Gastroesophageal sphincter (tissue), 4 donors: ENCODE measurements at regions not wholly inside any gene's neighbourhood (a gene's known extent, or its start where the extent isn't known, plus 50 kb on each side); places are given as distances from the start of the nearest gene placed in this dataset.

Experiments used
- ATAC-seq: fragments of 150-250 bp; one replicate; pipeline ENCODE4 v1.9.1; 2016; ENCODE audit warnings: mild to moderate bottlenecking, moderate library complexity
- H3K27ac ChIP-seq, 4 donors: fragments of 200-600 bp; sonication (generic) in 3 of 4; 1 replicate in 3 of 4; 2 replicates in 1 of 4; pipeline ENCODE4 v1.5.1; 2016 to 2019
- H3K27me3 ChIP-seq: fragments of 200-600 bp; sonication (generic); one replicate; pipeline ENCODE4 v1.5.1; 2019
- H3K36me3 ChIP-seq, 2 donors: fragments of 200-600 bp; sonication (generic); one replicate each; pipeline ENCODE4 v1.5.1; 2019; ENCODE audit warnings: control low read depth in 1 of 2
- H3K4me1 ChIP-seq, 3 donors: fragments of 200-600 bp; sonication (generic); 1 replicate in 2 of 3; 2 replicates in 1 of 3; pipeline ENCODE4 v1.5.1; 2016 to 2019; ENCODE audit warnings: control low read depth in 2 of 3
- H3K4me3 ChIP-seq, 2 donors: fragments of 200-600 bp; sonication (generic); one replicate each; pipeline ENCODE4 v1.5.1; 2019; ENCODE audit warnings: mild to moderate bottlenecking in 1 of 2, moderate library complexity in 1 of 2
- H3K9me3 ChIP-seq, 3 donors: fragments of 200-600 bp; sonication (generic); one replicate each; pipeline ENCODE4 v1.5.1; 2017 to 2019; ENCODE audit warnings: control low read depth in 2 of 3
- EP300 ChIP-seq: sonication (generic); formaldehyde crosslinking; IDR thresholded peaks from one replicate; pipeline ENCODE4 v1.6.1; 2017; ENCODE audit warnings: antibody characterized with exemption, mild to moderate bottlenecking
- POLR2A ChIP-seq, 2 donors: fragments of 450-650 bp; IDR thresholded peaks; one replicate each; pipeline ENCODE4 v1.6.1; 2017; ENCODE audit warnings: antibody characterized with exemption in 2 of 2, mild to moderate bottlenecking in 2 of 2, moderate library complexity in 1 of 2
- POLR2AphosphoS5 ChIP-seq: sonication (generic); formaldehyde crosslinking; IDR thresholded peaks from one replicate; pipeline ENCODE4 v1.6.1; 2017; ENCODE audit warnings: antibody characterized with exemption
- WGBS, 2 donors: methylation state at CpG; one replicate each; pipeline ENCODE4 v1.1.5; 2018; ENCODE audit warnings: low coverage in 1 of 2; 5-methylcytosine and 5-hydroxymethylcytosine counted together
- TF ChIP-seq, protein P1 (sequence below), 4 experiments: fragments of 200-600 bp in 2 of 4; fragments of 450-650 bp in 2 of 4; sonication (generic) in 1 of 4; IDR thresholded peaks; one replicate each; pipeline ENCODE4 v1.5.1; 2017 to 2019; ENCODE audit warnings: antibody characterized with exemption in 4 of 4, mild to moderate bottlenecking in 2 of 4, moderate library complexity in 2 of 4

- H3K9me3 ChIP-seq: no peaks in the 10 kb centered on the region
- no peak overlapping the region for H3K4me3 ChIP-seq
- H3K36me3 ChIP-seq: no peaks in the 10 kb centered on the region
- TF ChIP-seq, protein P1, sequence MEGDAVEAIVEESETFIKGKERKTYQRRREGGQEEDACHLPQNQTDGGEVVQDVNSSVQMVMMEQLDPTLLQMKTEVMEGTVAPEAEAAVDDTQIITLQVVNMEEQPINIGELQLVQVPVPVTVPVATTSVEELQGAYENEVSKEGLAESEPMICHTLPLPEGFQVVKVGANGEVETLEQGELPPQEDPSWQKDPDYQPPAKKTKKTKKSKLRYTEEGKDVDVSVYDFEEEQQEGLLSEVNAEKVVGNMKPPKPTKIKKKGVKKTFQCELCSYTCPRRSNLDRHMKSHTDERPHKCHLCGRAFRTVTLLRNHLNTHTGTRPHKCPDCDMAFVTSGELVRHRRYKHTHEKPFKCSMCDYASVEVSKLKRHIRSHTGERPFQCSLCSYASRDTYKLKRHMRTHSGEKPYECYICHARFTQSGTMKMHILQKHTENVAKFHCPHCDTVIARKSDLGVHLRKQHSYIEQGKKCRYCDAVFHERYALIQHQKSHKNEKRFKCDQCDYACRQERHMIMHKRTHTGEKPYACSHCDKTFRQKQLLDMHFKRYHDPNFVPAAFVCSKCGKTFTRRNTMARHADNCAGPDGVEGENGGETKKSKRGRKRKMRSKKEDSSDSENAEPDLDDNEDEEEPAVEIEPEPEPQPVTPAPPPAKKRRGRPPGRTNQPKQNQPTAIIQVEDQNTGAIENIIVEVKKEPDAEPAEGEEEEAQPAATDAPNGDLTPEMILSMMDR (IDR thresholded peaks at IDR 0.05): no peak
- TF ChIP-seq POLR2A (IDR thresholded peaks at IDR 0.05) (no peak), EP300 (no peak), POLR2AphosphoS5 (no peak)
- no peak overlapping the region for H3K27ac ChIP-seq
- no peaks in the 10 kb centered on the region for H3K27me3 ChIP-seq
- no peak for ATAC-seq
- no peaks in the 10 kb centered on the region for H3K4me1 ChIP-seq
- WGBS, 2 donors: 100% methylated on average over 2 of the region's 2 CpGs
Measured at GRCh38 chr6:25064006-25064405, 128.2 kb upstream of the RIPOR2 start.

DNA sequence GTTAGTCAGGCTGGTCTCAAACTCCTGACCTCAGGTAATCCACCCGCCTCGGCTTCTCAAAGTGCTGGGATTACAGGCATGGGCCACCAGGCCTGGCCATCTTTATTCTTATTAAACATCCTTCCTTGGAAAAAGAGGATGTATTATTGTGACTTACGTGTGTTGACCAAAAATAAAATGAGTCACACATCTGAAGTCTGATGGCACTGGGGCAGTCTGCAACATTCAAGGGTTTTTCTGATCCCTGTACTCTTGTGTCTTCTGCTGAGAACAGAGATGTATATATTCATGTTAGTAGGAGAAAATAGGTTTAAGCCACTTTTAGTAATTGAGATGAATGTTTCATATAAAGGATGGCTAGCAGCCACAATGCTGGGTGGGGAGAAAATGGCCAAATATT, 129.9 kb upstream of the RIPOR2 start:
- ATAC-seq: no peak
- no peak overlapping the region for H3K4me3 ChIP-seq
- no peaks in the 10 kb centered on the region for H3K27me3 ChIP-seq
- H3K4me1 ChIP-seq: peaks cover 0 to 2% (median 0%) of the 10 kb centered on the region in 3 donors
- 60 to 80% methylated on average over 1 of the region's 3 CpGs for WGBS, 2 donors
- H3K27ac ChIP-seq: no peak overlapping the region
- H3K9me3 ChIP-seq: no peaks in the 10 kb centered on the region
- H3K36me3 ChIP-seq: no peaks in the 10 kb centered on the region
- TF ChIP-seq, protein P1 (IDR thresholded peaks at IDR 0.05): no peak
- TF ChIP-seq EP300 (no peak), POLR2AphosphoS5 (no peak), POLR2A (IDR thresholded peaks at IDR 0.05) (no peak)

DNA sequence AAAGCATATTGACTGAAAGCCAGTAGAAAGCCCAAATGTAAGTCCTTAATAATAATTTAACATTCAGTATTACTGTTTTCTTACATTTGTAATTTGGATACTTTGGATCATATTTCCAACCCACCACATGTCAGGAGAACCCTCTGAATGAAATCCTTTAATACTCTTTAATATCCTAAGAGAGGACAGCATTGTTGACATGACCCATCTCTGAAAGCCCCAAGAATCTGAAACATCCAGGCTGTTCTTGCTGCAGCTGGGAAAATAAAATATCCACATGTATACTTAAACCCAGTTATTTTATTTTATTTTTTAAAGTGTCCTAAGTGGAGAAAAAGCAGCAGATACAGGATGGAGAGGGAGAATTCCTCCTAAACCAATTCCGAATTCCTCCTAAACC, 130.8 kb upstream of the RIPOR2 start:
- Histone ChIP-seq H3K4me1 (peaks cover 0 to 4% (median 0%) of the 10 kb centered on the region in 3 donors), H3K9me3 (no peaks in the 10 kb centered on the region), H3K27me3 (no peaks in the 10 kb centered on the region), H3K4me3 (no peak overlapping the region), H3K27ac (no peak overlapping the region), H3K36me3 (no peaks in the 10 kb centered on the region)
- WGBS, 2 donors: 73 to 100% methylated on average over 1 of the region's 1 CpG
- no peak for ATAC-seq
- TF ChIP-seq EP300 (no peak), POLR2AphosphoS5 (no peak), POLR2A (IDR thresholded peaks at IDR 0.05) (no peak)
- TF ChIP-seq, protein P1 (IDR thresholded peaks at IDR 0.05): no peak

- WGBS, 2 donors: 65 to 94% methylated on average over 2 of the region's 2 CpGs
- no peak overlapping the region for H3K27ac ChIP-seq
Measured at GRCh38 chr6:25068866-25069265, 133.1 kb upstream of the RIPOR2 start.

GRCh38 chr6:25070547-25071366, 135.0 kb upstream of the RIPOR2 start:
- H3K4me1 ChIP-seq: peaks cover 0 to 4% (median 0%) of the 10 kb centered on the region in 3 donors
- H3K27ac ChIP-seq: no peak overlapping the region
- 31 to 38% methylated on average over 11 to 13 of the region's 13 CpGs for WGBS, 2 donors
- ATAC-seq: peak; percentile 79
- TF ChIP-seq POLR2AphosphoS5: no peak
- TF ChIP-seq, protein P1 (IDR thresholded peaks at IDR 0.05): peak; percentile 80 to 93 (median 86)
- no peak for TF ChIP-seq EP300
- TF ChIP-seq POLR2A (IDR thresholded peaks at IDR 0.05): no peak
- H3K4me3 ChIP-seq: no peak overlapping the region
- no peaks in the 10 kb centered on the region for H3K27me3 ChIP-seq
- no peaks in the 10 kb centered on the region for H3K36me3 ChIP-seq
- H3K9me3 ChIP-seq: no peaks in the 10 kb centered on the region

More at GRCh38 chr6:25068866-25069265, 133.1 kb upstream of the RIPOR2 start:
- Histone ChIP-seq H3K4me3 (no peak overlapping the region), H3K4me1 (peaks cover 0 to 4% (median 0%) of the 10 kb centered on the region in 3 donors), H3K9me3 (no peaks in the 10 kb centered on the region), H3K36me3 (no peaks in the 10 kb centered on the region), H3K27me3 (no peaks in the 10 kb centered on the region)
- ATAC-seq: no peak
- TF ChIP-seq POLR2AphosphoS5 (no peak), POLR2A (IDR thresholded peaks at IDR 0.05) (no peak)
